HCT116 (cell line): ENCODE measurements at regions not wholly inside any gene's neighbourhood (a gene's known extent, or its start where the extent isn't known, plus 50 kb on each side); places are given as distances from the start of the nearest gene placed in this dataset.

Experiments
- ELF1 ChIP-seq: IDR thresholded peaks from 2 replicates; pipeline ENCODE4 v1.6.1; 2012; ENCODE audit warnings: low read depth, borderline replicate concordance
- EZH2 ChIP-seq: fragments of 200-600 bp; sonication (generic); IDR thresholded peaks from 2 replicates; pipeline ENCODE4 v1.6.1; 2017; ENCODE audit warnings: antibody characterized with exemption, mixed run types
- SRF ChIP-seq: IDR thresholded peaks from 2 replicates; pipeline ENCODE4 v1.6.1; 2012; ENCODE audit warnings: low read depth
- ZFX ChIP-seq: fragments of 450-650 bp; IDR thresholded peaks from 2 replicates; pipeline ENCODE4 v1.6.1; 2017

- TF ChIP-seq EZH2 (no peak), ZFX (no peak), ELF1 (no peak), SRF (no peak)
These were observed 62.5 kb upstream of the MRPS9 start for GRCh38 chr2:104975371-104975770.
